ENCODE measurements at regions not wholly inside any gene's neighbourhood (a gene's known extent, or its start where the extent isn't known, plus 50 kb on each side); places are given as distances from the start of the nearest gene placed in this dataset.

DNA sequence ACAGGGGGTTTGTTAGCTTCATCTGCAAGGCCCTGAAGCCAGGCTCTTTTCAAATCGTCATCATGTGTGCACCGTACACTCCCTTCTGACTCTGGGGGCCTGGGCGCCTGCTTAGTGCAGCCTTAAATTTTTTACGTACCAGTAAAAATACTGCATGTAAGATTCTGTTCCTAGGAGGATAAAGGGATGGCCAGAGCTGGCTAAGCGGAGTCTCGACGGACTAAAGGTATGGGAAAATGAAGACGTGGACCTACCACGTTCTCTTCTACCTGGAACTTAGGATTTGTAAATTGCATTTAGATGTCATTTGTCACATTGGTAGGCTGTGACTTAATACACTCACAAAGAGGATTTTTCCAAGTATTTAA is 149.3 kb upstream of the AFDN start:
- TF ChIP-seq JUN (IDR thresholded peaks at IDR 0.05; ENCODE audit: borderline replicate concordance, insufficient read depth, insufficient read length, low read depth) = no peak
- no peak for TF ChIP-seq EZH2 (IDR thresholded peaks at IDR 0.05; ENCODE audit: borderline replicate concordance, low read depth, low read length, severe bottlenecking)
- TF ChIP-seq, protein P1, sequence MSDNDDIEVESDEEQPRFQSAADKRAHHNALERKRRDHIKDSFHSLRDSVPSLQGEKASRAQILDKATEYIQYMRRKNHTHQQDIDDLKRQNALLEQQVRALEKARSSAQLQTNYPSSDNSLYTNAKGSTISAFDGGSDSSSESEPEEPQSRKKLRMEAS (IDR thresholded peaks at IDR 0.05; ENCODE audit: insufficient read depth, insufficient read length) = no peak
- no peak for TF ChIP-seq FOS (IDR thresholded peaks at IDR 0.05; ENCODE audit: borderline replicate concordance, insufficient read depth, low read length)
- TF ChIP-seq MYC (IDR thresholded peaks at IDR 0.05; ENCODE audit: low read depth, low read length) = no peak
- no peak for TF ChIP-seq POLR2A (IDR thresholded peaks at IDR 0.05; ENCODE audit: low read depth, low read length)
- no peak for TF ChIP-seq POLR2AphosphoS5 (IDR thresholded peaks at IDR 0.05; ENCODE audit: insufficient read depth, low read depth, low read length)
- TF ChIP-seq, protein P2, sequence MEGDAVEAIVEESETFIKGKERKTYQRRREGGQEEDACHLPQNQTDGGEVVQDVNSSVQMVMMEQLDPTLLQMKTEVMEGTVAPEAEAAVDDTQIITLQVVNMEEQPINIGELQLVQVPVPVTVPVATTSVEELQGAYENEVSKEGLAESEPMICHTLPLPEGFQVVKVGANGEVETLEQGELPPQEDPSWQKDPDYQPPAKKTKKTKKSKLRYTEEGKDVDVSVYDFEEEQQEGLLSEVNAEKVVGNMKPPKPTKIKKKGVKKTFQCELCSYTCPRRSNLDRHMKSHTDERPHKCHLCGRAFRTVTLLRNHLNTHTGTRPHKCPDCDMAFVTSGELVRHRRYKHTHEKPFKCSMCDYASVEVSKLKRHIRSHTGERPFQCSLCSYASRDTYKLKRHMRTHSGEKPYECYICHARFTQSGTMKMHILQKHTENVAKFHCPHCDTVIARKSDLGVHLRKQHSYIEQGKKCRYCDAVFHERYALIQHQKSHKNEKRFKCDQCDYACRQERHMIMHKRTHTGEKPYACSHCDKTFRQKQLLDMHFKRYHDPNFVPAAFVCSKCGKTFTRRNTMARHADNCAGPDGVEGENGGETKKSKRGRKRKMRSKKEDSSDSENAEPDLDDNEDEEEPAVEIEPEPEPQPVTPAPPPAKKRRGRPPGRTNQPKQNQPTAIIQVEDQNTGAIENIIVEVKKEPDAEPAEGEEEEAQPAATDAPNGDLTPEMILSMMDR (IDR thresholded peaks at IDR 0.05; ENCODE audit: extremely low read depth in 1 of 2, insufficient read depth in 1 of 2, low read depth in 1 of 2, low read length in 2 of 2) = no peak
- no peak for TF ChIP-seq GATA2 (IDR thresholded peaks at IDR 0.05; ENCODE audit: insufficient read depth, insufficient read length, low read depth, low read length)
- Histone ChIP-seq H3K9me3 (replicated peaks; ENCODE audit: control insufficient read depth, insufficient read depth, low read length) (no peaks in the 10 kb centered on the region), H3K4me1 (ENCODE audit: control insufficient read depth, extremely low read depth, insufficient read depth, low read length) (peaks cover 27% of the 10 kb centered on the region), H3K27ac (ENCODE audit: insufficient read depth, low read depth, low read length) (no peak overlapping the region), H4K20me1 (replicated peaks; ENCODE audit: control insufficient read depth, extremely low read depth, insufficient read depth, low read length) (no peaks in the 10 kb centered on the region), H3K36me3 (ENCODE audit: control insufficient read depth in 2 of 2, extremely low read depth in 1 of 2, insufficient read depth in 2 of 2, low read length in 2 of 2) (no peaks in the 10 kb centered on the region), H3K9me1 (replicated peaks; ENCODE audit: control insufficient read depth, extremely low read depth, insufficient read depth, low read length) (no peaks in the 10 kb centered on the region), H2AFZ (ENCODE audit: low read depth, low read length) (no peak overlapping the region), H3K79me2 (ENCODE audit: control insufficient read depth, insufficient read depth, low read length) (no peaks in the 10 kb centered on the region), H3K4me2 (ENCODE audit: insufficient read depth, low read length) (no peak overlapping the region), H3K9ac (replicated peaks; ENCODE audit: extremely low read depth, insufficient read depth, low read length) (no peak overlapping the region), H3K27me3 (ENCODE audit: control insufficient read depth in 2 of 2, insufficient read depth in 2 of 2, low read length in 2 of 2) (peaks cover 0 to 4% of the 10 kb centered on the region in 2 experiments), H3K4me3 (replicated peaks in 1 of 3; ENCODE audit: insufficient read depth in 1 of 3, low read depth in 1 of 3, low read length in 3 of 3) (no peak overlapping the region)
- POLR2A ChIA-PET = no interaction called here
- CTCF ChIA-PET = interaction anchor here (1.7 kb wide), 1 partner anchor 22 kb away, joined by 4 read pairs; no protein-coding TSS in a partner anchor
- dilution Hi-C loops (cut with MboI; ENCODE audit: extremely low pct_ligation_motif_present, low sequenced_read_pairs) (no loop called here), intact Hi-C loops (cut with micrococcal nuclease) (loop anchor here (2.0 to 5.0 kb wide), 3 partner anchors 25 to 680 kb away; partner anchors contain the start of genes AFDN and CEP43)
- no TSS peak for BruUV-seq (replicated peaks)
- DNase-seq (ENCODE audit: low read depth, low spot score) (no peak), FAIRE-seq (no peak)

Data from endothelial cell of umbilical vein (primary cell).